NT2/D1 (cell line): ENCODE measurements at regions not wholly inside any gene's neighbourhood (a gene's known extent, or its start where the extent isn't known, plus 50 kb on each side); places are given as distances from the start of the nearest gene placed in this dataset.

Experiments used
- SUZ12 ChIP-seq: IDR thresholded peaks from 2 replicates; pipeline ENCODE4 v1.6.1; 2011; ENCODE audit not compliant: insufficient read length, insufficient read depth; ENCODE audit errors: extremely low read depth
- ZNF274 ChIP-seq: IDR thresholded peaks from 2 replicates; pipeline ENCODE4 v1.6.1; 2011; ENCODE audit warnings: mild to moderate bottlenecking, low read depth, low read length

DNA sequence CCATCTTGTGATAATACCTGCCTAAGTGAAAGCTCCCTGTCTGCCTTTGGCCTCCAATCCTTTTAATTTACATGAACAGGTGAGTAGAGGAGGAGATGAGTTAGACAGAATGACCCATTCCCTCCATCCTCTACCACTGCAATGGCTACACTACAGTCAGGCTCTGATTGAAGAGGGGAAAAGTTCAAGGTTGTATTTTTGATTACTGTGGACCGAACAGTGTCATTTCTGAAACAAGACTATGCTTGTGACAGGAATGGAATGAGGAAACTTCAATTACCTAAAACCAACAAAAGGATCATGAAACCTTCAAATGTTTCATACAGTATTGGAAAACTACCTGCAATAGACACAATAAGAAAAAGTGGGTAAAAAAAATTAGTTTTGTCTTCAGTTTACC is 85.5 kb upstream of the GBE1 start:
- TF ChIP-seq SUZ12 (no peak), ZNF274 (no peak)
